Trophoblast cell (in vitro differentiated cells and primary cell): ENCODE measurements at regions not wholly inside any gene's neighbourhood (a gene's known extent, or its start where the extent isn't known, plus 50 kb on each side); places are given as distances from the start of the nearest gene placed in this dataset.

Experiments
- DNase-seq, 2 donors: peaks; one replicate each; pipeline ENCODE4 v3.0.0-alpha.2; 2016
- H2AFZ ChIP-seq: 2 replicates; pipeline ENCODE4 v1.6.1; 2013; ENCODE audit warnings: low read length, moderate library complexity, mild to moderate bottlenecking; ENCODE audit not compliant: insufficient read depth, poor library complexity
- H2AK5ac ChIP-seq: 2 replicates; pipeline ENCODE4 v1.6.1; 2013; ENCODE audit warnings: mild to moderate bottlenecking, low read length
- H2BK120ac ChIP-seq: 2 replicates; pipeline ENCODE4 v1.6.1; 2013; ENCODE audit warnings: low read length, mild to moderate bottlenecking, moderate library complexity; ENCODE audit not compliant: insufficient read depth, poor library complexity
- H2BK12ac ChIP-seq: 2 replicates; pipeline ENCODE4 v1.6.1; 2013; ENCODE audit warnings: mild to moderate bottlenecking, low read length, moderate library complexity
- H2BK5ac ChIP-seq: 2 replicates; pipeline ENCODE4 v1.6.1; 2013; ENCODE audit warnings: low read length, low read depth, moderate library complexity, mild to moderate bottlenecking; ENCODE audit not compliant: poor library complexity
- H3K14ac ChIP-seq: 2 replicates; pipeline ENCODE4 v1.6.1; 2013; ENCODE audit warnings: mild to moderate bottlenecking, low read length
- H3K18ac ChIP-seq: 2 replicates; pipeline ENCODE4 v1.6.1; 2013; ENCODE audit warnings: mild to moderate bottlenecking, low read length
- H3K23ac ChIP-seq: 2 replicates; pipeline ENCODE4 v1.6.1; 2013; ENCODE audit warnings: low read length
- H3K27ac ChIP-seq: 2 replicates; pipeline ENCODE4 v1.5.1; 2013; ENCODE audit warnings: low read depth, mild to moderate bottlenecking, inconsistent platforms, low read length, moderate library complexity
- H3K27me3 ChIP-seq: 2 replicates; pipeline ENCODE4 v1.6.1; 2013; ENCODE audit warnings: inconsistent platforms, mild to moderate bottlenecking, low read length, moderate library complexity; ENCODE audit not compliant: insufficient read depth
- H3K36me3 ChIP-seq, 2 experiments: 1 replicate in 1 of 2; 2 replicates in 1 of 2; pipeline ENCODE4 v1.6.1; 2013; ENCODE audit warnings: low read length in 2 of 2, mild to moderate bottlenecking in 2 of 2, moderate library complexity in 1 of 2; ENCODE audit not compliant: insufficient read depth in 2 of 2, control insufficient read depth in 1 of 2
- H3K4ac ChIP-seq: 2 replicates; pipeline ENCODE4 v1.6.1; 2013; ENCODE audit warnings: low read depth, mild to moderate bottlenecking, low read length, moderate library complexity
- H3K4me1 ChIP-seq, 2 experiments: 1 replicate in 1 of 2; 2 replicates in 1 of 2; pipeline ENCODE4 v1.6.1; 2013; ENCODE audit warnings: low read length in 2 of 2, mild to moderate bottlenecking in 2 of 2, moderate library complexity in 1 of 2; ENCODE audit not compliant: insufficient read depth in 2 of 2, control insufficient read depth in 1 of 2
- H3K4me2 ChIP-seq: 2 replicates; pipeline ENCODE4 v1.6.1; 2013; ENCODE audit warnings: inconsistent platforms, mild to moderate bottlenecking, low read length, moderate library complexity
- H3K4me3 ChIP-seq: 2 replicates; pipeline ENCODE4 v1.5.1; 2013; ENCODE audit warnings: mild to moderate bottlenecking, low read depth, low read length, inconsistent platforms
- H3K79me1 ChIP-seq: one replicate; pipeline ENCODE4 v1.6.1; 2013; ENCODE audit warnings: low read length
- H3K79me2 ChIP-seq: 2 replicates; pipeline ENCODE4 v1.6.1; 2013; ENCODE audit warnings: low read length, mild to moderate bottlenecking; ENCODE audit not compliant: control insufficient read depth, insufficient read depth, poor library complexity
- H3K9ac ChIP-seq: 2 replicates; pipeline ENCODE4 v1.6.1; 2013; ENCODE audit warnings: mild to moderate bottlenecking, low read length
- H3K9me3 ChIP-seq: 2 replicates; pipeline ENCODE4 v1.6.1; 2013; ENCODE audit warnings: low read depth, mild to moderate bottlenecking, control low read depth, inconsistent platforms, low read length; ENCODE audit not compliant: insufficient read depth
- H4K12ac ChIP-seq: 2 replicates; pipeline ENCODE4 v1.6.1; 2013; ENCODE audit warnings: low read depth, mild to moderate bottlenecking, low read length, moderate library complexity
- H4K8ac ChIP-seq: 2 replicates; pipeline ENCODE4 v1.6.1; 2013; ENCODE audit warnings: low read depth, mild to moderate bottlenecking, low read length, moderate library complexity
- H4K91ac ChIP-seq: one replicate; pipeline ENCODE4 v1.6.1; 2013; ENCODE audit warnings: low read depth, mild to moderate bottlenecking, low read length, moderate library complexity
- WGBS: extraction: QIAGEN DNeasy Blood & Tissue Kit; methylation state at CpG from one replicate; pipeline ENCODE4 v1.1.7; 2013; ENCODE audit warnings: missing lambda C conversion rate; ENCODE audit not compliant: insufficient read length, insufficient coverage; ENCODE audit errors: extremely low coverage; 5-methylcytosine and 5-hydroxymethylcytosine counted together

DNA sequence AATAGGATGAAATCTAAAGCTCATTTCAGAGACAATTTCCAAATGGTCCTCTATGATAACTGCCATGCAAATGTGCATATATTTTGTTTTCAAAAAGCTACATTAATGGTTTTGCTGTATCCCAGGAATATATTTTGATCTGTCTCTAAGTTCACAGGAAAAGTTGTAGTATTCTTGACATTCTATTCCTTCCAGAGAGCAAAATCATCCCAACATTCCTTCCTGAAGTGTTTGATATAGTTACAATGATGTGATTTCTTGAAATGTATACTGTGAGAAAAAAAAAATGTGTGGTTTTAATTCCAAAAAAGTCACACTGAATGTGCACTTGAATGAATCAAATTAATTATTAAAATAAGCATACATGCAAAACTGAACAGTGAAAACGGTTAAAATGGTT, 996.0 kb upstream of the CITED2 start:
- Histone ChIP-seq H2AK5ac (no peak overlapping the region), H3K79me1 (no peaks in the 10 kb centered on the region), H3K9me3 (no peaks in the 10 kb centered on the region), H3K4me1 (peaks cover 0 to 2% of the 10 kb centered on the region in 2 experiments), H3K79me2 (no peaks in the 10 kb centered on the region), H2BK120ac (no peak overlapping the region), H3K9ac (no peak overlapping the region), H3K27ac (no peak overlapping the region), H4K12ac (no peak overlapping the region), H3K4me2 (no peak overlapping the region), H2BK12ac (no peak overlapping the region), H3K18ac (no peak overlapping the region), H4K8ac (no peak overlapping the region), H3K14ac (no peak overlapping the region), H3K4ac (no peak overlapping the region), H4K91ac (no peak overlapping the region), H3K23ac (no peak overlapping the region), H3K4me3 (no peak overlapping the region), H3K27me3 (no peaks in the 10 kb centered on the region), H3K36me3 (no peaks in the 10 kb centered on the region), H2AFZ (no peak overlapping the region), H2BK5ac (no peak overlapping the region)
- DNase-seq = no peak
- WGBS = no CpG with 5 or more reads among the region's 1 CpG

- Histone ChIP-seq H3K36me3 (no peaks in the 10 kb centered on the region), H3K79me1 (no peaks in the 10 kb centered on the region), H4K12ac (no peak overlapping the region), H3K23ac (no peak overlapping the region), H2BK12ac (no peak overlapping the region), H2AK5ac (no peak overlapping the region), H3K4ac (no peak overlapping the region), H3K9ac (no peak overlapping the region), H3K27me3 (no peaks in the 10 kb centered on the region), H3K9me3 (peaks cover 6% of the 10 kb centered on the region), H3K18ac (no peak overlapping the region), H3K27ac (no peak overlapping the region), H2AFZ (no peak overlapping the region), H2BK120ac (no peak overlapping the region), H4K8ac (no peak overlapping the region), H3K14ac (no peak overlapping the region), H2BK5ac (no peak overlapping the region), H3K4me2 (no peak overlapping the region), H3K4me3 (no peak overlapping the region), H4K91ac (no peak overlapping the region), H3K4me1 (peaks cover 0 to 2% of the 10 kb centered on the region in 2 experiments), H3K79me2 (no peaks in the 10 kb centered on the region)
- peak; percentile 60 to 78 for DNase-seq
These were observed 992.5 kb upstream of the CITED2 start for GRCh38 chr6:140366991-140367390.

DNA sequence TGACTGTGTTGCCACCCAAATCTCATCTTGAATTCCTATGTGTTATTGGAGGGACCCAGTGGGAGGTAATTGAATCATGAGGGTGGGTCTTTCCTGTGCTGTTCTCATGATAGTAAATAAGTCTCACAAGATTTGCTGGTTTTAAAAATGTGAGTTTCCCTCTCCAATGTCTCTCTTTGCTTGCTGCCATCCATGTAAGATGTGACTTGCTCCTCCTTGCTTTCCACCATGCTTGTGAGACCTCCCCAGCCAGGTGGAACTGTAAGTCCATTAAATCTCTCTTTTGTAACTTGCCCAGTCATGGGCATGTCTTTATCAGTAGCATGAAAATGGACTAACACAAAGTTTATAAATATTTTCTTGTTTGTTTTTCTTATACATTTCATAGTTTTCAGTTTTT, 990.5 kb upstream of the CITED2 start:
- H3K36me3 ChIP-seq = no peaks in the 10 kb centered on the region
- no peak overlapping the region for H4K91ac ChIP-seq
- no peak overlapping the region for H3K4me3 ChIP-seq
- H4K12ac ChIP-seq = no peak overlapping the region
- no peak overlapping the region for H2AK5ac ChIP-seq
- no peak overlapping the region for H3K18ac ChIP-seq
- peaks cover 0 to 2% of the 10 kb centered on the region in 2 experiments for H3K4me1 ChIP-seq
- H3K4me2 ChIP-seq = no peak overlapping the region
- no peak for DNase-seq
- no peak overlapping the region for H2BK120ac ChIP-seq
- no peak overlapping the region for H3K23ac ChIP-seq
- H3K9ac ChIP-seq = no peak overlapping the region
- no peak overlapping the region for H2BK5ac ChIP-seq
- no peak overlapping the region for H3K27ac ChIP-seq
- no peak overlapping the region for H2BK12ac ChIP-seq
- no peak overlapping the region for H3K14ac ChIP-seq
- no peaks in the 10 kb centered on the region for H3K27me3 ChIP-seq
- peaks cover 6% of the 10 kb centered on the region for H3K9me3 ChIP-seq
- no peak overlapping the region for H2AFZ ChIP-seq
- H3K4ac ChIP-seq = no peak overlapping the region
- H3K79me1 ChIP-seq = no peaks in the 10 kb centered on the region
- H3K79me2 ChIP-seq = no peaks in the 10 kb centered on the region
- no peak overlapping the region for H4K8ac ChIP-seq

GRCh38 chr6:140360651-140361050, 986.2 kb upstream of the CITED2 start:
- no CpG with 5 or more reads among the region's 3 CpGs for WGBS
- no peak overlapping the region for H2BK120ac ChIP-seq
- H2BK12ac ChIP-seq = no peak overlapping the region
- no peak overlapping the region for H4K8ac ChIP-seq
- no peak overlapping the region for H3K4me3 ChIP-seq
- peaks cover 6% of the 10 kb centered on the region for H3K9me3 ChIP-seq
- H2AK5ac ChIP-seq = no peak overlapping the region
- no peaks in the 10 kb centered on the region for H3K4me1 ChIP-seq
- H3K4ac ChIP-seq = no peak overlapping the region
- H3K9ac ChIP-seq = no peak overlapping the region
- H3K36me3 ChIP-seq = no peaks in the 10 kb centered on the region
- no peak overlapping the region for H3K27ac ChIP-seq
- no peak overlapping the region for H3K14ac ChIP-seq
- no peak overlapping the region for H2BK5ac ChIP-seq
- H2AFZ ChIP-seq = no peak overlapping the region
- H3K27me3 ChIP-seq = no peaks in the 10 kb centered on the region
- H3K18ac ChIP-seq = no peak overlapping the region
- no peak overlapping the region for H4K91ac ChIP-seq
- H3K23ac ChIP-seq = no peak overlapping the region
- H3K4me2 ChIP-seq = no peak overlapping the region
- H3K79me1 ChIP-seq = no peaks in the 10 kb centered on the region
- DNase-seq = no peak
- no peaks in the 10 kb centered on the region for H3K79me2 ChIP-seq
- no peak overlapping the region for H4K12ac ChIP-seq

DNA sequence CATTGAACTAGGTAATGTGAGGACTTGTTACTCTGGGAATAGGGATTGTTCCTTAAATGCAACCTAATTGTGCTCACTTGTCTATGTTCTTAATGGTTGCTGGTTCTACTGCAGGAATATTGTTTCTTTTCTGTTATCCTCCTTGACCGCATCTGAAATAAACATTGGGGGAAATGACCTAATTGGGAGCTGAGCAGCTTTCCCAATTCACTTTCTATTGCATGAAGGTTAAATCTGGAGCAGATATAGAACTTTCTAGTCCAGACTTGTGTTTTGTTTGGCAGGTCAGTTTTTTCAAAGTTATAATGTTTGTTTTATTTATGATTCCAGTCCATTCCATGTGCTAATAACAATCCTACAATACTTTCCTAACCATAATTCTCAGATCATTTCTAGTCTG, 981.0 kb upstream of the CITED2 start:
- no peak for DNase-seq
- Histone ChIP-seq H3K79me1 (no peaks in the 10 kb centered on the region), H2BK5ac (no peak overlapping the region), H3K27ac (no peak overlapping the region), H3K36me3 (no peaks in the 10 kb centered on the region), H3K18ac (no peak overlapping the region), H3K4me2 (no peak overlapping the region), H3K4me1 (no peaks in the 10 kb centered on the region), H4K8ac (no peak overlapping the region), H4K91ac (no peak overlapping the region), H3K9ac (no peak overlapping the region), H3K27me3 (no peaks in the 10 kb centered on the region), H4K12ac (no peak overlapping the region), H3K4me3 (no peak overlapping the region), H3K23ac (no peak overlapping the region), H3K14ac (no peak overlapping the region), H2BK12ac (no peak overlapping the region), H3K79me2 (no peaks in the 10 kb centered on the region), H2AFZ (no peak overlapping the region), H2BK120ac (no peak overlapping the region), H3K4ac (no peak overlapping the region), H3K9me3 (no peaks in the 10 kb centered on the region), H2AK5ac (no peak overlapping the region)
- WGBS = no CpG with 5 or more reads among the region's 1 CpG
